B cell (primary cell): ENCODE measurements at regions not wholly inside any gene's neighbourhood (a gene's known extent, or its start where the extent isn't known, plus 50 kb on each side); places are given as distances from the start of the nearest gene placed in this dataset.

Experiments
- ATAC-seq: fragments of 200-7000 bp; cut with Tn5 transposase; one replicate; pipeline ENCODE4 v1.10.0; 2021; ENCODE audit warnings: low read depth, mild to moderate bottlenecking, moderate number of reproducible peaks, moderate library complexity
- CTCF ChIA-PET: fragments of 350-600 bp; sonication (Branson Sonifier 250); formaldehyde crosslinking; loops from one replicate; lab custom pipeline; 2021; ENCODE audit warnings: antibody characterized with exemption, inconsistent platforms; lab: Charles Lee
- POLR2A ChIA-PET: fragments of 350-600 bp; sonication (Branson Sonifier 250); formaldehyde crosslinking; loops from one replicate; lab custom pipeline; 2021; ENCODE audit warnings: antibody characterized with exemption; lab: Charles Lee
- DNase-seq: peaks from one replicate; pipeline ENCODE4 v3.0.0; 2013
- H2AFZ ChIP-seq: 2 replicates; pipeline ENCODE4 v1.6.1; 2012; ENCODE audit warnings: mild to moderate bottlenecking, low read depth, low read length; ENCODE audit not compliant: insufficient read depth, poor library complexity, severe bottlenecking
- H3K27ac ChIP-seq, 2 donors: 1 replicate in 1 of 2; 2 replicates in 1 of 2; pipeline ENCODE4 v1.5.1; 2012 to 2013; ENCODE audit warnings: low read length in 2 of 2, mild to moderate bottlenecking in 2 of 2, moderate library complexity in 1 of 2
- H3K27me3 ChIP-seq, 4 experiments: fragments of 200-600 bp in 1 of 4; sonication (generic) in 1 of 4; replicated peaks in 1 of 4; 1 replicate in 2 of 4; 2 replicates in 2 of 4; pipeline versions ENCODE4 v1.6.1 to v1.7.0; 2013 to 2016; ENCODE audit warnings: low read length in 3 of 4, mild to moderate bottlenecking in 2 of 4, mixed read lengths in 1 of 4, moderate library complexity in 1 of 4; ENCODE audit not compliant: insufficient read depth in 4 of 4, control insufficient read depth in 3 of 4; ENCODE audit errors: control extremely low read depth in 1 of 4
- H3K36me3 ChIP-seq, 2 experiments: replicated peaks in 1 of 2; 1 replicate in 1 of 2; 2 replicates in 1 of 2; pipeline versions ENCODE4 v1.6.1 to v1.7.1; 2013; ENCODE audit warnings: low read length in 1 of 2; ENCODE audit not compliant: insufficient read depth in 2 of 2, control insufficient read depth in 1 of 2; ENCODE audit errors: control extremely low read depth in 1 of 2, extremely low read depth in 1 of 2
- H3K4me1 ChIP-seq, 2 donors: fragments of 200-600 bp in 1 of 2; sonication (generic) in 1 of 2; 1 replicate in 1 of 2; 2 replicates in 1 of 2; pipeline versions ENCODE4 v1.5.1 to v1.6.1; 2013 to 2017; ENCODE audit warnings: low read length in 2 of 2; ENCODE audit not compliant: control insufficient read depth in 2 of 2, insufficient read depth in 2 of 2
- H3K4me2 ChIP-seq: replicated peaks from 2 replicates; pipeline ENCODE3; 2012; ENCODE audit warnings: mild to moderate bottlenecking, low read depth, low read length; ENCODE audit not compliant: poor library complexity, severe bottlenecking
- H3K4me3 ChIP-seq, 5 experiments: fragments of 200-600 bp in 1 of 5; sonication (generic) in 1 of 5; 1 replicate in 3 of 5; 2 replicates in 2 of 5; pipeline versions ENCODE4 v1.5.1 to v1.7.0; 2011 to 2016; ENCODE audit warnings: low read length in 4 of 5, mild to moderate bottlenecking in 4 of 5, low read depth in 2 of 5, control low read depth in 1 of 5, moderate library complexity in 1 of 5; ENCODE audit not compliant: insufficient read depth in 1 of 5; ENCODE audit errors: control extremely low read depth in 1 of 5, extremely low read depth in 1 of 5
- H3K79me2 ChIP-seq: fragments of 200-600 bp; sonication (generic); one replicate; pipeline ENCODE4 v1.6.0; 2016; ENCODE audit warnings: low read length; ENCODE audit not compliant: control insufficient read depth, insufficient read depth
- H3K9ac ChIP-seq: fragments of 200-600 bp; sonication (generic); 2 replicates; pipeline ENCODE4 v1.6.1; 2017; ENCODE audit warnings: mild to moderate bottlenecking, low read length, moderate library complexity
- H3K9me3 ChIP-seq, 3 donors: one replicate each; pipeline versions ENCODE4 v1.6.1 to v1.7.1; 2013; ENCODE audit warnings: low read length in 2 of 3; ENCODE audit not compliant: control insufficient read depth in 2 of 3, insufficient read depth in 1 of 3; ENCODE audit errors: control extremely low read depth in 1 of 3
- H4K20me1 ChIP-seq: 2 replicates; pipeline ENCODE4 v1.6.0; 2012; ENCODE audit warnings: mild to moderate bottlenecking, low read length; ENCODE audit not compliant: insufficient read depth, control insufficient read depth, poor library complexity, severe bottlenecking
- H3K27ac Mint-ChIP-seq: one replicate; pipeline ENCODE4 v1.8.0; 2021; ENCODE audit warnings: mixed read lengths
- H3K27me3 Mint-ChIP-seq: one replicate; pipeline ENCODE4 v1.8.0; 2021; ENCODE audit warnings: mixed read lengths
- H3K4me1 Mint-ChIP-seq: one replicate; pipeline ENCODE4 v1.8.0; 2021; ENCODE audit warnings: mixed read lengths
- H3K4me3 Mint-ChIP-seq: one replicate; pipeline ENCODE4 v1.8.0; 2021; ENCODE audit warnings: mixed read lengths
- H3K9me3 Mint-ChIP-seq: one replicate; pipeline ENCODE4 v1.8.0; 2022; ENCODE audit warnings: mixed read lengths; ENCODE audit not compliant: insufficient read depth
- EZH2 ChIP-seq: IDR thresholded peaks from 2 replicates; pipeline ENCODE4 v1.6.1; 2012; ENCODE audit warnings: borderline replicate concordance, low read depth, mild to moderate bottlenecking, moderate library complexity, low read length; ENCODE audit not compliant: insufficient read depth, poor library complexity, severe bottlenecking
- WGBS: methylation state at CpG from one replicate; pipeline ENCODE4 v1.1.5; 2013; ENCODE audit warnings: missing lambda C conversion rate; ENCODE audit not compliant: insufficient coverage; 5-methylcytosine and 5-hydroxymethylcytosine counted together
- intact Hi-C: fragments of 100-400 bp; cut with micrococcal nuclease; formaldehyde crosslinking; loops from one replicate; pipeline ENCODE4 v1.10.0; 2022
- TF ChIP-seq, protein P1 (sequence below): fragments of 200-600 bp; IDR thresholded peaks from one replicate; pipeline ENCODE4 v1.8.0; 2022; ENCODE audit warnings: antibody characterized with exemption, mild to moderate bottlenecking

DNA sequence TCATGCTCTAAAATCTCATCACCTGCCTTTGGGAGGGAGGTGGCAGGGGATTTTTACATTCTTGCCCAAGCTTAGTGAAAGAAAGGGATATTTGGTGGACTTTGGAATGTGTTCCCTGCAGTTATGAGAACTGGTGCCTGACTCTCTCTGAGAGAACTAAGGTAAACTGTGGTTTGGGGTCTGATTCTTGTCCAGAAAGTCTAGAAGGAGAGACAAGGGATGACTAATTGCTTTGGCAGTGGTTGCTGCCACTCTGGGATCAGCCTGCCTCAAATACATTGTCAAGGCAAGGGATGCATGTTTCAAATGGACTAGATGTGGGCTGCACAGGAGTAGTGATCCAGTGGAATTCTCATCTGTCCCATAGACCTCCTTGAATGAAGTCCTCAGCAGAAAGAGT is 115.2 kb downstream of the DDIT4L start:
- H3K27ac ChIP-seq, result no peak overlapping the region
- no peak for TF ChIP-seq EZH2
- TF ChIP-seq, protein P1, sequence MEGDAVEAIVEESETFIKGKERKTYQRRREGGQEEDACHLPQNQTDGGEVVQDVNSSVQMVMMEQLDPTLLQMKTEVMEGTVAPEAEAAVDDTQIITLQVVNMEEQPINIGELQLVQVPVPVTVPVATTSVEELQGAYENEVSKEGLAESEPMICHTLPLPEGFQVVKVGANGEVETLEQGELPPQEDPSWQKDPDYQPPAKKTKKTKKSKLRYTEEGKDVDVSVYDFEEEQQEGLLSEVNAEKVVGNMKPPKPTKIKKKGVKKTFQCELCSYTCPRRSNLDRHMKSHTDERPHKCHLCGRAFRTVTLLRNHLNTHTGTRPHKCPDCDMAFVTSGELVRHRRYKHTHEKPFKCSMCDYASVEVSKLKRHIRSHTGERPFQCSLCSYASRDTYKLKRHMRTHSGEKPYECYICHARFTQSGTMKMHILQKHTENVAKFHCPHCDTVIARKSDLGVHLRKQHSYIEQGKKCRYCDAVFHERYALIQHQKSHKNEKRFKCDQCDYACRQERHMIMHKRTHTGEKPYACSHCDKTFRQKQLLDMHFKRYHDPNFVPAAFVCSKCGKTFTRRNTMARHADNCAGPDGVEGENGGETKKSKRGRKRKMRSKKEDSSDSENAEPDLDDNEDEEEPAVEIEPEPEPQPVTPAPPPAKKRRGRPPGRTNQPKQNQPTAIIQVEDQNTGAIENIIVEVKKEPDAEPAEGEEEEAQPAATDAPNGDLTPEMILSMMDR, result no peak
- intact Hi-C loops, result no loop called here
- no peak overlapping the region for H3K9ac ChIP-seq
- H3K4me1 ChIP-seq, result no peaks in the 10 kb centered on the region
- H3K79me2 ChIP-seq, result no peaks in the 10 kb centered on the region
- POLR2A ChIA-PET, result no interaction called here
- H3K36me3 ChIP-seq, result no peaks in the 10 kb centered on the region
- Mint-ChIP-seq H3K27me3 (peaks cover 11% of the 10 kb centered on the region), H3K27ac (no peak overlapping the region), H3K4me1 (no peaks in the 10 kb centered on the region), H3K9me3 (no peaks in the 10 kb centered on the region), H3K4me3 (no peak overlapping the region)
- peaks cover 0 to 3% (median 1%) of the 10 kb centered on the region in 4 experiments for H3K27me3 ChIP-seq
- H2AFZ ChIP-seq, result no peak overlapping the region
- no peaks in the 10 kb centered on the region for H3K9me3 ChIP-seq
- CTCF ChIA-PET, result interaction anchor here (0.8 kb wide), 1 partner anchor 18 kb away, joined by 3 read pairs; no protein-coding TSS in a partner anchor
- DNase-seq (no peak), ATAC-seq (no peak)
- H4K20me1 ChIP-seq, result no peaks in the 10 kb centered on the region
- H3K4me3 ChIP-seq, result no peak overlapping the region
- no peak overlapping the region for H3K4me2 ChIP-seq

- CTCF ChIA-PET, result no interaction called here
- 92% methylated on average over 2 of the region's 3 CpGs for WGBS
- Histone ChIP-seq H3K27me3 (peaks cover 0 to 5% (median 1%) of the 10 kb centered on the region in 4 experiments), H3K4me1 (no peaks in the 10 kb centered on the region), H3K4me3 (no peak overlapping the region), H4K20me1 (no peaks in the 10 kb centered on the region), H3K9me3 (no peaks in the 10 kb centered on the region), H3K27ac (no peak overlapping the region), H3K9ac (no peak overlapping the region), H3K4me2 (no peak overlapping the region), H3K79me2 (no peaks in the 10 kb centered on the region), H2AFZ (no peak overlapping the region), H3K36me3 (no peaks in the 10 kb centered on the region)
- Mint-ChIP-seq H3K27me3 (peaks cover 17% of the 10 kb centered on the region), H3K4me1 (no peaks in the 10 kb centered on the region), H3K27ac (no peak overlapping the region), H3K4me3 (no peak overlapping the region), H3K9me3 (no peaks in the 10 kb centered on the region)
- no peak for ATAC-seq
- DNase-seq, result no peak
- intact Hi-C loops, result no loop called here
- TF ChIP-seq EZH2, result no peak
- TF ChIP-seq, protein P1, result no peak
- POLR2A ChIA-PET, result no interaction called here
Measured at GRCh38 chr4:100071506-100071905, 118.8 kb downstream of the DDIT4L start.
